K562 (cell line): ENCODE measurements at regions not wholly inside any gene's neighbourhood (a gene's known extent, or its start where the extent isn't known, plus 50 kb on each side); places are given as distances from the start of the nearest gene placed in this dataset.

Source experiments
- ATAC-seq: fragments of 200-7000 bp; cut with Tn5 transposase; 3 replicates; pipeline ENCODE4 v1.9.1; 2020; ENCODE audit warnings: moderate library complexity
- BruUV-seq: library from RNA; stranded (reverse); fragments of 400-500 nt; replicated peaks from 2 replicates; lab custom pipeline; 2021; lab: Mats Ljungman, UMichigan
- CTCF ChIA-PET: fragments of 300-600 bp; formaldehyde crosslinking; extraction: SDS; loops from one replicate; lab custom pipeline; 2021; ENCODE audit warnings: low intra/inter-chr PET ratio; lab: Yijun Ruan, JAX
- POLR2A ChIA-PET: fragments of 300-600, 350-650 bp; sonication (Branson Sonifier 250); formaldehyde crosslinking; extraction: SDS; loops from one replicate; lab custom pipeline; 2021; ENCODE audit warnings: antibody characterized with exemption, inconsistent platforms; lab: Yijun Ruan, JAX
- DNase-seq, 4 experiments: peaks; one replicate each; pipeline versions ENCODE4 v3.0.0 to v3.0.0-alpha.2; 2011 to 2018; ENCODE audit warnings: low spot score in 3 of 4, mixed read lengths in 3 of 4; ENCODE audit errors: extremely low read depth in 1 of 4
- FAIRE-seq: peaks from 2 replicates; lab custom pipeline; 2011; peaks lifted over from hg19 to GRCh38; lab: Jason Lieb, UNC
- H2AFZ ChIP-seq: 2 replicates; pipeline ENCODE4 v1.6.0; 2011; ENCODE audit warnings: low read depth, low read length, control low read depth, inconsistent platforms
- H3K27ac ChIP-seq: fragments of 200-600 bp; 3 replicates; pipeline ENCODE4 v1.8.0; 2011; ENCODE audit warnings: low read depth, mild to moderate bottlenecking, control low read depth, inconsistent platforms, low read length, moderate library complexity, mixed read lengths; ENCODE audit errors: extremely low read depth
- H3K27me3 ChIP-seq, 2 experiments: fragments of 300-600 bp in 1 of 2; 2 replicates in 1 of 2; 3 replicates in 1 of 2; pipeline versions ENCODE4 v1.6.0 to v1.8.0; 2011; ENCODE audit warnings: inconsistent platforms in 2 of 2, low read length in 2 of 2, mild to moderate bottlenecking in 1 of 2, mixed read lengths in 1 of 2, moderate library complexity in 1 of 2; ENCODE audit not compliant: control insufficient read depth in 2 of 2, insufficient read depth in 2 of 2
- H3K36me3 ChIP-seq: fragments of 300-600 bp; 3 replicates; pipeline ENCODE4 v1.8.0; 2011; ENCODE audit warnings: mild to moderate bottlenecking, low read length, inconsistent platforms; ENCODE audit not compliant: control insufficient read depth, insufficient read depth
- H3K4me1 ChIP-seq, 2 experiments: fragments of 200-600 bp in 1 of 2; replicated peaks in 1 of 2; 2 replicates in 1 of 2; 3 replicates in 1 of 2; pipeline versions ENCODE4 v1.5.1 to v1.8.0; 2011; ENCODE audit warnings: inconsistent platforms in 2 of 2, low read length in 2 of 2, mild to moderate bottlenecking in 1 of 2, mixed read lengths in 1 of 2, moderate library complexity in 1 of 2; ENCODE audit not compliant: control insufficient read depth in 2 of 2, insufficient read depth in 2 of 2
- H3K4me2 ChIP-seq: 2 replicates; pipeline ENCODE4 v1.6.1; 2011; ENCODE audit warnings: low read length, control low read depth, inconsistent platforms, mixed read lengths; ENCODE audit not compliant: insufficient read depth
- H3K4me3 ChIP-seq: fragments of 200-600 bp; sonication (generic), shearing (Covaris generic); 2 replicates; pipeline ENCODE4 v1.5.1; 2016; ENCODE audit warnings: control low read depth, inconsistent platforms
- H3K79me2 ChIP-seq: fragments of 200-600 bp; 3 replicates; pipeline ENCODE4 v1.8.0; 2011; ENCODE audit warnings: low read length, inconsistent platforms; ENCODE audit not compliant: control insufficient read depth, insufficient read depth
- H3K9ac ChIP-seq, 2 experiments: 2 replicates each; pipeline versions ENCODE4 v1.6.0 to v1.6.1; 2011; ENCODE audit warnings: low read depth in 2 of 2, low read length in 2 of 2, control low read depth in 1 of 2, inconsistent platforms in 1 of 2, mild to moderate bottlenecking in 1 of 2, mixed read lengths in 1 of 2; ENCODE audit not compliant: insufficient read depth in 1 of 2
- H3K9me1 ChIP-seq: one replicate; pipeline ENCODE4 v1.6.0; 2011; ENCODE audit warnings: inconsistent platforms, mild to moderate bottlenecking, low read length, moderate library complexity; ENCODE audit not compliant: control insufficient read depth, insufficient read depth
- H3K9me3 ChIP-seq: replicated peaks from 2 replicates; pipeline ENCODE4 v1.5.1; 2011; ENCODE audit warnings: low read depth, low read length, inconsistent platforms; ENCODE audit not compliant: control insufficient read depth, insufficient read depth
- H4K20me1 ChIP-seq: replicated peaks from 2 replicates; pipeline ENCODE4 v1.6.1; 2011; ENCODE audit warnings: low read length, inconsistent platforms, mixed read lengths; ENCODE audit not compliant: control insufficient read depth, insufficient read depth
- CC2D1A ChIP-seq: fragments of 450-650 bp; IDR thresholded peaks from 2 replicates; pipeline ENCODE4 v1.6.1; 2017; ENCODE audit warnings: mild to moderate bottlenecking
- CHD4 ChIP-seq: fragments of 200-600 bp; sonication (generic); IDR thresholded peaks from 3 replicates; pipeline ENCODE4 v1.6.1; 2012; ENCODE audit warnings: low read depth, mild to moderate bottlenecking, mixed read lengths, low read length, inconsistent platforms; ENCODE audit not compliant: insufficient read depth, insufficient replicate concordance, poor library complexity, severe bottlenecking
- GABPB2 ChIP-seq: fragments of 250-450 bp; sonication (Bioruptor Pico); conservative IDR thresholded peaks from 2 replicates; pipeline ENCODE4 v1.5.1; 2021; ENCODE audit warnings: mild to moderate bottlenecking
- HDAC1 ChIP-seq, 2 experiments: fragments of 450-650 bp; IDR thresholded peaks; 2 replicates each; pipeline ENCODE4 v1.6.1; 2016 to 2017; ENCODE audit warnings: inconsistent platforms in 1 of 2, mild to moderate bottlenecking in 1 of 2, moderate library complexity in 1 of 2
- KAT7 ChIP-seq: sonication (generic); formaldehyde crosslinking; IDR thresholded peaks from 2 replicates; pipeline ENCODE4 v1.8.0; 2022; ENCODE audit warnings: missing genetic modification reagents, mild to moderate bottlenecking, borderline replicate concordance
- L3MBTL2 ChIP-seq: fragments of 450-650 bp; IDR thresholded peaks from 2 replicates; pipeline ENCODE4 v1.6.1; 2016; ENCODE audit warnings: mild to moderate bottlenecking, moderate library complexity
- MXI1 ChIP-seq: IDR thresholded peaks from 2 replicates; pipeline ENCODE4 v1.6.1; 2011; ENCODE audit warnings: low read depth, mild to moderate bottlenecking, improper control_type of control experiment, low read length
- OTX1 ChIP-seq: fragments of 450-650 bp; formaldehyde crosslinking; IDR thresholded peaks from 2 replicates; pipeline ENCODE4 v1.4.0; 2022; ENCODE audit warnings: mild to moderate bottlenecking
- TARDBP ChIP-seq: fragments of 450-650 bp; IDR thresholded peaks from 2 replicates; pipeline ENCODE4 v1.6.1; 2016
- TCFL5 ChIP-seq: fragments of 250-450 bp; sonication (Bioruptor Pico); conservative IDR thresholded peaks from 2 replicates; pipeline ENCODE4 v1.6.1; 2021; ENCODE audit warnings: mild to moderate bottlenecking, moderate library complexity, matching md5 sums
- ZNF3 ChIP-seq: fragments of 250-450 bp; sonication (Bioruptor Pico); IDR thresholded peaks from 2 replicates; pipeline ENCODE4 v1.5.0; 2021; ENCODE audit warnings: mild to moderate bottlenecking, moderate library complexity
- ZNF398 ChIP-seq: fragments of 250-450 bp; sonication (Bioruptor Pico); IDR thresholded peaks from 2 replicates; pipeline ENCODE4 v1.8.0; 2021; ENCODE audit warnings: moderate library complexity, mild to moderate bottlenecking, inconsistent platforms
- ZNF699 ChIP-seq: fragments of 250-450 bp; sonication (Bioruptor Pico); IDR thresholded peaks from 2 replicates; pipeline ENCODE4 v1.8.0; 2021; ENCODE audit warnings: mild to moderate bottlenecking, moderate library complexity; ENCODE audit not compliant: insufficient replicate concordance
- ZZZ3 ChIP-seq: fragments of 450-650 bp; IDR thresholded peaks from 2 replicates; pipeline ENCODE4 v1.6.1; 2016; ENCODE audit warnings: antibody characterized with exemption, mild to moderate bottlenecking, moderate library complexity
- WGBS: fragments of 100-300 bp; shearing (Covaris generic); methylation state at CpG from one replicate; pipeline ENCODE4 v1.1.6; 2016; ENCODE audit warnings: low coverage, mixed read lengths; ENCODE audit not compliant: insufficient coverage; ENCODE audit errors: missing lambda C conversion rate; 5-methylcytosine and 5-hydroxymethylcytosine counted together
- in situ Hi-C: fragments of 300-500 bp; cut with MboI; formaldehyde crosslinking; loops from 4 replicates; pipeline ENCODE4 v1.15.0; 2018; ENCODE audit warnings: inconsistent platforms, mixed read lengths
- intact Hi-C: fragments of 100-400 bp; cut with micrococcal nuclease; formaldehyde crosslinking; loops from 2 replicates; pipeline ENCODE4 v1.14.2; 2022
- TF ChIP-seq, protein P1 (sequence below): fragments of 250-450 bp; sonication (Bioruptor Pico); IDR thresholded peaks from 2 replicates; pipeline ENCODE4 v1.4.0; 2020; ENCODE audit warnings: borderline replicate concordance

DNA sequence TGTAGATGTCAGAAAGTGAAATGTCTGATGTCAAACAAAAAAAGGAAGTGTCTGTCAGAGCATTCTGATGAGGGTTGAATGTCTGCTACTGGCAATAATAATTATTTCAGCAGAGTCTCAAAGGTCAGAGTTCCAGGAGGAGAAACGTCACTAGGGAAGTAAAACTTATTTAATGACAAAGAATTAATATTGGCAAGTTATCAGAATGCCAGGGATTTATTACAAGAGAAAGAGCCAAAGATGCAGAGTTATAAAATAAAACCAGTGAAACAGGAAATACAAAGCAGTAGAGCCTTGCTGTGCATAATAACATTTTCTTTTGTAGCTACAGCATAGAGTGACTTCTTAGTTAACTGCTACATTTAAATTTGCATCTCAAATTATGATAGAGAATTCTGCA, 504.0 kb upstream of the LRRC4C start:
- Histone ChIP-seq H2AFZ (no peak overlapping the region), H3K79me2 (no peaks in the 10 kb centered on the region), H3K9me1 (no peaks in the 10 kb centered on the region), H3K4me2 (no peak overlapping the region), H3K4me3 (no peak overlapping the region), H3K36me3 (no peaks in the 10 kb centered on the region), H4K20me1 (no peaks in the 10 kb centered on the region), H3K27ac (no peak overlapping the region), H3K27me3 (no peaks in the 10 kb centered on the region), H3K9me3 (no peaks in the 10 kb centered on the region), H3K4me1 (no peaks in the 10 kb centered on the region), H3K9ac (no peak overlapping the region)
- no peak for TF ChIP-seq ZZZ3
- no TSS peak for BruUV-seq
- DNase-seq = no peak
- in situ Hi-C loops (no loop called here), intact Hi-C loops (no loop called here)
- WGBS = 0% methylated on average over 1 of the region's 1 CpG
- CTCF ChIA-PET = no interaction called here
- POLR2A ChIA-PET = no interaction called here
- no peak for ATAC-seq
- FAIRE-seq = no peak

DNA sequence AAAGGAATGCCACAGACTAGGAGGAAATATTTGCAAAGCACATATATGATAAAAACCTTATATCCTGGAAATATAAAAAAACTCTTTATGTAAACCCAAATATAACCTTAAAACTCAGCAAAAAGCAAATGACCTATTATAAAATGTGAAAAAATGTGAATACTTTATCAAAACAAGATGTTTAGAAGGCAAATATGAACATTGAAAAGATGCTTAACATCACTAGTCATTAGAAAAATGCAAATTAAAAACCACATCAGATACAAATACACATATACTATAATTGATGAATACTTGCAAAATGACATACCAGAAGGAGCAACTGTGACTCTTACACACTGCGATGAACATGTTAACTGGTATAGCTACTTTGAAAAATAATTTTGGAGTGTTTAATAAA, 511.2 kb upstream of the LRRC4C start:
- Histone ChIP-seq H3K4me2 (no peak overlapping the region), H3K4me1 (no peaks in the 10 kb centered on the region), H3K27ac (no peak overlapping the region), H3K9me3 (no peaks in the 10 kb centered on the region), H3K27me3 (no peaks in the 10 kb centered on the region), H3K36me3 (no peaks in the 10 kb centered on the region), H2AFZ (no peak overlapping the region), H4K20me1 (no peaks in the 10 kb centered on the region), H3K9ac (no peak overlapping the region), H3K4me3 (no peak overlapping the region), H3K79me2 (no peaks in the 10 kb centered on the region), H3K9me1 (no peaks in the 10 kb centered on the region)
- no TSS peak for BruUV-seq
- ChIA-PET CTCF (no interaction called here), POLR2A (no interaction called here)
- ATAC-seq = no peak
- no peak for DNase-seq
- FAIRE-seq = no peak
- intact Hi-C loops (no loop called here), in situ Hi-C loops (no loop called here)
- WGBS = 0% methylated on average over 1 of the region's 1 CpG
- TF ChIP-seq L3MBTL2 (no peak), ZNF3 (CRISPR knock-in tag) (no peak), TCFL5 (no peak), ZNF699 (CRISPR knock-in tag) (no peak), GABPB2 (no peak), TARDBP (no peak), CHD4 (no peak), CC2D1A (no peak), MXI1 (no peak), OTX1 (CRISPR knock-in tag) (no peak), HDAC1 (IDR thresholded peaks at IDR 0.05) (no peak), KAT7 (CRISPR knock-in tag) (no peak), ZNF398 (CRISPR knock-in tag) (no peak)
- TF ChIP-seq, protein P1, sequence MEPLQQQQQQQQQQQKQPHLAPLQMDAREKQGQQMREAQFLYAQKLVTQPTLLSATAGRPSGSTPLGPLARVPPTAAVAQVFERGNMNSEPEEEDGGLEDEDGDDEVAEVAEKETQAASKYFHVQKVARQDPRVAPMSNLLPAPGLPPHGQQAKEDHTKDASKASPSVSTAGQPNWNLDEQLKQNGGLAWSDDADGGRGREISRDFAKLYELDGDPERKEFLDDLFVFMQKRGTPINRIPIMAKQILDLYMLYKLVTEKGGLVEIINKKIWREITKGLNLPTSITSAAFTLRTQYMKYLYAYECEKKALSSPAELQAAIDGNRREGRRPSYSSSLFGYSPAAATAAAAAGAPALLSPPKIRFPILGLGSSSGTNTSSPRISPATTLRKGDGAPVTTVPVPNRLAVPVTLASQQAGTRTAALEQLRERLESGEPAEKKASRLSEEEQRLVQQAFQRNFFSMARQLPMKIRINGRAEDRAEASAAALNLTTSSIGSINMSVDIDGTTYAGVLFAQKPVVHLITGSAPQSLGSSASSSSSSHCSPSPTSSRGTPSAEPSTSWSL (CRISPR knock-in tag) = no peak
